ENCODE measurements at regions not wholly inside any gene's neighbourhood (a gene's known extent, or its start where the extent isn't known, plus 50 kb on each side); places are given as distances from the start of the nearest gene placed in this dataset.
"Not testable (repeated sequence)": the region's sequence is repeated elsewhere in the genome, so short reads cannot be mapped to it uniquely, and the experiment has no call there.

- TF ChIP-seq CTCF (IDR thresholded peaks at IDR 0.05; ENCODE audit: poor library complexity); EZH2phosphoT487 (IDR thresholded peaks at IDR 0.05; ENCODE audit: low read depth, severe bottlenecking, unreplicated experiment): not testable (repeated sequence)
These were observed 236.4 kb downstream of the PAPSS1 start for GRCh38 chr4:107483621-107484020.

All from hepatocyte (in vitro differentiated cells).